Panc1 (cell line): ENCODE measurements at regions not wholly inside any gene's neighbourhood (a gene's known extent, or its start where the extent isn't known, plus 50 kb on each side); places are given as distances from the start of the nearest gene placed in this dataset.

Experiments used
- ATAC-seq: fragments of 200-7000 bp; cut with Tn5 transposase; 2 replicates; pipeline ENCODE4 v1.9.1; 2020; ENCODE audit warnings: mild to moderate bottlenecking, moderate library complexity
- BruUV-seq: library from RNA; stranded (reverse); fragments of 400-500 nt; replicated peaks from 2 replicates; lab custom pipeline; 2021; lab: Mats Ljungman, UMichigan
- CTCF ChIA-PET: fragments of 300-600 bp; sonication (Branson Sonifier 250); formaldehyde crosslinking; loops from one replicate; lab custom pipeline; 2022; ENCODE audit warnings: antibody characterized with exemption; lab: Charles Lee
- POLR2A ChIA-PET: fragments of 300-600 bp; sonication (Branson Sonifier 250); formaldehyde crosslinking; loops from one replicate; lab custom pipeline; 2022; ENCODE audit warnings: antibody characterized with exemption; lab: Charles Lee
- DNase-seq: peaks from one replicate; pipeline ENCODE4 v3.0.0-alpha.2; 2010; ENCODE audit warnings: low read depth, low spot score
- H3K27ac ChIP-seq: 2 replicates; pipeline ENCODE4 v1.5.1; 2011; ENCODE audit warnings: mild to moderate bottlenecking, low read length, inconsistent platforms
- H3K27me3 ChIP-seq: fragments of 200-500 bp; sonication (Bioruptor generic); 2 replicates; pipeline ENCODE4 v1.6.0; 2014; ENCODE audit warnings: low read length, inconsistent platforms; ENCODE audit not compliant: control insufficient read depth, insufficient read depth
- H3K36me3 ChIP-seq: fragments of 200-500 bp; sonication (Bioruptor generic); 2 replicates; pipeline ENCODE4 v1.5.1; 2014; ENCODE audit warnings: inconsistent platforms, mild to moderate bottlenecking, low read length, moderate library complexity; ENCODE audit not compliant: control insufficient read depth, insufficient read depth
- H3K4me1 ChIP-seq: 2 replicates; pipeline ENCODE4 v1.5.1; 2011; ENCODE audit warnings: inconsistent platforms, mild to moderate bottlenecking, low read length, moderate library complexity; ENCODE audit not compliant: control insufficient read depth, insufficient read depth
- H3K4me3 ChIP-seq, 2 experiments: 2 replicates each; pipeline ENCODE4 v1.5.1; 2011 to 2012; ENCODE audit warnings: low read depth in 2 of 2, low read length in 2 of 2, mild to moderate bottlenecking in 2 of 2, inconsistent platforms in 1 of 2, moderate library complexity in 1 of 2
- H3K9me3 ChIP-seq: fragments of 200-500 bp; sonication (Bioruptor generic); 2 replicates; pipeline ENCODE4 v1.5.1; 2014; ENCODE audit warnings: low read depth, mild to moderate bottlenecking, inconsistent platforms, low read length, moderate library complexity; ENCODE audit not compliant: control insufficient read depth, insufficient read depth
- CTCF ChIP-seq: fragments of 450-650 bp; IDR thresholded peaks from 2 replicates; pipeline ENCODE4 v1.5.1; 2017; ENCODE audit warnings: mild to moderate bottlenecking
- POLR2AphosphoS5 ChIP-seq: IDR thresholded peaks from 2 replicates; pipeline ENCODE4 v1.6.1; 2012; ENCODE audit warnings: mild to moderate bottlenecking, low read depth, low read length, moderate library complexity
- REST ChIP-seq, 2 experiments: IDR thresholded peaks; 2 replicates each; pipeline ENCODE4 v1.6.1; 2011 to 2012; ENCODE audit warnings: low read depth in 2 of 2, control low read depth in 1 of 2, low read length in 1 of 2, mild to moderate bottlenecking in 1 of 2, moderate library complexity in 1 of 2; ENCODE audit not compliant: insufficient read depth in 1 of 2
- SIN3A ChIP-seq: IDR thresholded peaks from 2 replicates; pipeline ENCODE4 v1.6.1; 2012; ENCODE audit warnings: low read depth, mild to moderate bottlenecking, low read length, moderate library complexity, borderline replicate concordance; ENCODE audit not compliant: insufficient read depth
- TCF7L2 ChIP-seq: IDR thresholded peaks from 2 replicates; pipeline ENCODE4 v1.6.1; 2011; ENCODE audit warnings: mild to moderate bottlenecking, low read depth, low read length, inconsistent platforms
- in situ Hi-C: cut with HindIII; loops from 2 replicates; pipeline ENCODE4 v1.10.0; 2016; ENCODE audit warnings: low sequenced_read_pairs, low pct_unique_long_range_greater_than_20kb
- intact Hi-C: fragments of 100-400 bp; cut with micrococcal nuclease; formaldehyde crosslinking; loops from one replicate; pipeline ENCODE4 v1.10.0; 2022; ENCODE audit not compliant: unreplicated experiment

- ATAC-seq (peak; percentile 70; the same call in 1 of the 2 replicates), DNase-seq (no peak)
- intact Hi-C loops, result no loop called here
- ChIA-PET POLR2A (no interaction called here), CTCF (no interaction called here)
- no TSS peak for BruUV-seq
- Histone ChIP-seq H3K9me3 (no peaks in the 10 kb centered on the region), H3K27ac (no peak overlapping the region), H3K36me3 (no peaks in the 10 kb centered on the region), H3K27me3 (no peaks in the 10 kb centered on the region), H3K4me1 (no peaks in the 10 kb centered on the region), H3K4me3 (no peak overlapping the region)
- in situ Hi-C loops, result no loop called here
- no peak for TF ChIP-seq POLR2AphosphoS5
- TF ChIP-seq REST (IDR thresholded peaks at IDR 0.05; ENCODE audit: insufficient read depth in 1 of 2, low read depth in 2 of 2, low read length in 1 of 2), result no peak
- TF ChIP-seq SIN3A, result no peak
- TF ChIP-seq CTCF, result no peak
- TF ChIP-seq TCF7L2, result no peak
These were observed 77.1 kb upstream of the CD302 start for GRCh38 chr2:159875083-159875482.

- no peaks in the 10 kb centered on the region for H3K9me3 ChIP-seq
- no peaks in the 10 kb centered on the region for H3K36me3 ChIP-seq
- in situ Hi-C loops, result no loop called here
- no peak overlapping the region for H3K27ac ChIP-seq
- TF ChIP-seq TCF7L2, result no peak
- TF ChIP-seq REST (IDR thresholded peaks at IDR 0.05; ENCODE audit: insufficient read depth in 1 of 2, low read depth in 2 of 2, low read length in 1 of 2), result no peak
- TF ChIP-seq POLR2AphosphoS5, result no peak
- no peak for TF ChIP-seq CTCF
- TF ChIP-seq SIN3A, result no peak
- H3K27me3 ChIP-seq, result no peaks in the 10 kb centered on the region
- intact Hi-C loops, result no loop called here
- no peak overlapping the region for H3K4me3 ChIP-seq
- ChIA-PET POLR2A (no interaction called here), CTCF (no interaction called here)
- peak; percentile 79 for ATAC-seq
- no peak for DNase-seq
- BruUV-seq, result no TSS peak
- H3K4me1 ChIP-seq, result no peaks in the 10 kb centered on the region
These were observed 75.2 kb upstream of the CD302 start for GRCh38 chr2:159873258-159873657.
